Heart left ventricle (tissue), 16 donors: ENCODE measurements at regions not wholly inside any gene's neighbourhood (a gene's known extent, or its start where the extent isn't known, plus 50 kb on each side); places are given as distances from the start of the nearest gene placed in this dataset.

ENCODE experiments used
- ATAC-seq, 4 donors: fragments of 200-7000 bp; cut with Tn5 transposase; one replicate each; pipeline ENCODE4 v1.9.1; 2020 to 2022; ENCODE audit warnings: moderate library complexity in 4 of 4, mild to moderate bottlenecking in 3 of 4, moderate number of reproducible peaks in 1 of 4
- DNase-seq, 5 donors: peaks; one replicate each; pipeline ENCODE4 v3.0.0-alpha.2; 2020
- H3K27ac ChIP-seq, 12 donors: fragments of 200-600 bp; sonication (generic) in 4 of 12; one replicate each; pipeline versions ENCODE4 v1.5.0 to v1.8.0; 2016 to 2022; ENCODE audit warnings: mild to moderate bottlenecking in 2 of 12
- H3K27me3 ChIP-seq, 9 donors: fragments of 200-600 bp; sonication (generic) in 2 of 9; one replicate each; pipeline versions ENCODE4 v1.5.1 to v1.8.0; 2016 to 2022; ENCODE audit warnings: mild to moderate bottlenecking in 3 of 9
- H3K36me3 ChIP-seq, 9 donors: fragments of 200-600 bp; sonication (generic) in 2 of 9; one replicate each; pipeline versions ENCODE4 v1.5.0 to v1.8.0; 2018 to 2022; ENCODE audit warnings: mild to moderate bottlenecking in 2 of 9
- H3K4me1 ChIP-seq, 12 donors: fragments of 200-600 bp; sonication (generic) in 4 of 12; one replicate each; pipeline versions ENCODE4 v1.5.0 to v1.8.0; 2016 to 2022; ENCODE audit warnings: mild to moderate bottlenecking in 3 of 12
- H3K4me3 ChIP-seq, 12 donors: fragments of 200-600 bp; sonication (generic) in 4 of 12; one replicate each; pipeline versions ENCODE4 v1.5.0 to v1.8.0; 2017 to 2022; ENCODE audit warnings: mild to moderate bottlenecking in 9 of 12, moderate library complexity in 4 of 12
- H3K9me3 ChIP-seq, 12 donors: fragments of 200-600 bp; sonication (generic) in 4 of 12; one replicate each; pipeline versions ENCODE4 v1.5.0 to v1.8.0; 2016 to 2022; ENCODE audit warnings: mild to moderate bottlenecking in 1 of 12
- CTCF ChIP-seq, 12 donors: fragments of 200-600 bp; sonication (generic) in 4 of 12; IDR thresholded peaks; one replicate each; pipeline versions ENCODE4 v1.5.0 to v1.8.0; 2018 to 2022; ENCODE audit warnings: antibody characterized with exemption in 12 of 12, mild to moderate bottlenecking in 5 of 12
- POLR2A ChIP-seq, 2 donors: fragments of 450-650 bp; IDR thresholded peaks; one replicate each; pipeline ENCODE4 v1.6.1; 2017; ENCODE audit warnings: antibody characterized with exemption in 2 of 2, mild to moderate bottlenecking in 2 of 2, moderate library complexity in 2 of 2
- WGBS, 4 donors: extraction: QIAGEN DNeasy Blood & Tissue Kit in 2 of 4; methylation state at CpG; one replicate each; pipeline versions ENCODE4 v1.1.5 to v1.1.7; 2013 to 2018; 5-methylcytosine and 5-hydroxymethylcytosine counted together
- intact Hi-C, 10 donors: fragments of 100-400 bp; cut with DNase I; formaldehyde crosslinking; loops; one replicate each; pipeline versions ENCODE4 v1.11.1 to v1.14.2; 2022
- donor health status: ischemic (EF 13 %, LVEDD 7.1; RV severe dilation, severe dysfunction).
- donor health status: healthy with polysubstance abuse.
- donor health status: DM: no; HTN: yes; CAD: no.
- donor health status: DM: no; HTN: no; CAD: no.
- donor health status: ischemic (EF 25% LVEDD 6.9; RV normal size, moderate dysfunction).
- donor health status: ischemic (EF 25% LVEDD 5.7; RV mildly dilated, moderate dysfunction).
- donor health status: healthy.
- donor health status: DM: yes; HTN: yes; CAD: no.
- donor health status: ischemic (EF 35%, LVEDD 5.7; RV mildly dilated, moderate dysfunction).
- donor health status: nonischemic (EF 11% LVEDD 7.7; RV severe dilation, severe dysfunction).
- donor health status: DM: yes; HTN: yes; CAD: no.
- donor health status: PGD.
- donor health status: ischemic (EF 29% LVEDD 5.4; RV normal size, mild dysfunction).
- donor health status: nonischemic (EF 23%, LVEDD 6.1; RV moderate dilation, normal function).

GRCh38 chr13:31914843-31915242, 116.7 kb upstream of the FRY start:
- WGBS, 4 donors: 93 to 99% (median 97%) methylated on average over 4 of the region's 4 CpGs
- TF ChIP-seq CTCF (IDR thresholded peaks at IDR 0.05) (no peak), POLR2A (IDR thresholded peaks at IDR 0.05) (no peak)
- peaks cover 0 to 58% (median 26%) of the 10 kb centered on the region in 12 donors for H3K4me1 ChIP-seq
- ATAC-seq: no peak
- H3K27ac ChIP-seq: no peak overlapping the region
- no peaks in the 10 kb centered on the region for H3K9me3 ChIP-seq
- no peak for DNase-seq
- H3K27me3 ChIP-seq: no peaks in the 10 kb centered on the region
- intact Hi-C loops: loop anchor here in 7 of 10 donors (5.0 to 10.0 kb wide), 8 partner anchors 80 to 627 kb away; partner anchors contain the start of genes BRCA2 (in 1 of the 7) and ZAR1L (in 1 of the 7)
- no peak overlapping the region for H3K4me3 ChIP-seq
- H3K36me3 ChIP-seq: no peaks in the 10 kb centered on the region

GRCh38 chr13:31918707-31919106, 112.9 kb upstream of the FRY start:
- intact Hi-C loops: loop anchor here in 5 of 10 donors (5.0 to 10.0 kb wide), 6 partner anchors 76 to 624 kb away; partner anchors contain the start of genes BRCA2 (in 1 of the 5) and ZAR1L (in 1 of the 5)
- TF ChIP-seq POLR2A (IDR thresholded peaks at IDR 0.05): no peak
- ATAC-seq (no peak), DNase-seq (no peak)
- Histone ChIP-seq H3K36me3 (peaks cover 0 to 3% (median 0%) of the 10 kb centered on the region in 9 donors), H3K4me1 (peaks cover 0 to 41% (median 17%) of the 10 kb centered on the region in 12 donors), H3K4me3 (no peak overlapping the region), H3K27ac (peak overlapping the region in 2 of 12 donors; percentile 5 to 6), H3K27me3 (no peaks in the 10 kb centered on the region), H3K9me3 (no peaks in the 10 kb centered on the region)
- 60 to 67% (median 63%) methylated on average over 2 of the region's 2 CpGs for WGBS, 4 donors

- Histone ChIP-seq H3K36me3 (peaks cover 0 to 3% (median 0%) of the 10 kb centered on the region in 9 donors), H3K27ac (peak overlapping the region in 1 of 12 donors; percentile 12), H3K27me3 (no peaks in the 10 kb centered on the region), H3K9me3 (no peaks in the 10 kb centered on the region), H3K4me1 (peaks cover 0 to 38% (median 16%) of the 10 kb centered on the region in 12 donors), H3K4me3 (no peak overlapping the region)
- intact Hi-C loops: loop anchor here in 5 of 10 donors (5.0 to 10.0 kb wide), 6 partner anchors 76 to 623 kb away; partner anchors contain the start of genes BRCA2 (in 1 of the 5) and ZAR1L (in 1 of the 5)
- WGBS, 4 donors: 90 to 96% (median 93%) methylated on average over 2 of the region's 2 CpGs
- no peak for TF ChIP-seq POLR2A (IDR thresholded peaks at IDR 0.05)
- no peak for TF ChIP-seq CTCF (IDR thresholded peaks at IDR 0.05)
- no peak for ATAC-seq
- no peak for DNase-seq
Measured at GRCh38 chr13:31919241-31919640, 112.3 kb upstream of the FRY start.

- peak overlapping the region in 5 of 12 donors; percentile 3 to 22 (median 10) for H3K27ac ChIP-seq
- H3K9me3 ChIP-seq: no peaks in the 10 kb centered on the region
- no peaks in the 10 kb centered on the region for H3K27me3 ChIP-seq
- ATAC-seq: no peak
- intact Hi-C loops: loop anchor here in 5 of 10 donors (5.0 to 10.0 kb wide), 6 partner anchors 75 to 622 kb away; partner anchors contain the start of genes BRCA2 (in 1 of the 5) and ZAR1L (in 1 of the 5)
- TF ChIP-seq CTCF (IDR thresholded peaks at IDR 0.05) (no peak), POLR2A (IDR thresholded peaks at IDR 0.05) (no peak)
- H3K36me3 ChIP-seq: peaks cover 0 to 3% (median 0%) of the 10 kb centered on the region in 9 donors
- 53 to 62% (median 58%) methylated on average over 4 of the region's 4 CpGs for WGBS, 4 donors
- H3K4me1 ChIP-seq: peaks cover 0 to 39% (median 19%) of the 10 kb centered on the region in 12 donors
- DNase-seq: no peak
- no peak overlapping the region for H3K4me3 ChIP-seq
Measured at GRCh38 chr13:31919971-31920726, 111.4 kb upstream of the FRY start.
